GM23248 (cell line): ENCODE measurements at regions not wholly inside any gene's neighbourhood (a gene's known extent, or its start where the extent isn't known, plus 50 kb on each side); places are given as distances from the start of the nearest gene placed in this dataset.
A peak's percentile ranks its signal among the peaks of the same experiment; 100 is the strongest.

Experiments
- DNase-seq: peaks from one replicate; pipeline ENCODE4 v3.0.0-alpha.2; 2015
- H2AFZ ChIP-seq: fragments of 200-600 bp; sonication (generic); 2 replicates; pipeline ENCODE4 v1.6.1; 2016; ENCODE audit warnings: antibody characterized with exemption
- H3F3A ChIP-seq: fragments of 200-600 bp; sonication (generic); 2 replicates; pipeline ENCODE4 v1.6.1; 2016; ENCODE audit warnings: mild to moderate bottlenecking, antibody characterized with exemption, mixed run types; ENCODE audit not compliant: insufficient read depth
- H3K27ac ChIP-seq: fragments of 200-600 bp; sonication (generic); 2 replicates; pipeline ENCODE4 v1.5.1; 2016; ENCODE audit warnings: mild to moderate bottlenecking
- H3K27me3 ChIP-seq: fragments of 200-600 bp; sonication (generic); replicated peaks from 2 replicates; pipeline ENCODE4 v1.6.1; 2016; ENCODE audit warnings: mild to moderate bottlenecking; ENCODE audit not compliant: insufficient read depth
- H3K36me3 ChIP-seq: fragments of 200-600 bp; sonication (generic); 2 replicates; pipeline ENCODE4 v1.6.1; 2016; ENCODE audit warnings: low read depth, mild to moderate bottlenecking
- H3K4me1 ChIP-seq: fragments of 200-600 bp; sonication (generic); 2 replicates; pipeline ENCODE4 v1.6.1; 2016; ENCODE audit warnings: mild to moderate bottlenecking; ENCODE audit not compliant: insufficient read depth
- H3K4me2 ChIP-seq: fragments of 200-600 bp; sonication (generic); one replicate; pipeline ENCODE4 v1.6.1; 2016; ENCODE audit warnings: mild to moderate bottlenecking; ENCODE audit not compliant: unreplicated experiment
- H3K4me3 ChIP-seq: fragments of 200-600 bp; sonication (generic); 2 replicates; pipeline ENCODE4 v1.5.1; 2016; ENCODE audit warnings: mild to moderate bottlenecking
- H3K79me2 ChIP-seq: fragments of 200-600 bp; sonication (generic); 2 replicates; pipeline ENCODE4 v1.6.1; 2016; ENCODE audit warnings: mild to moderate bottlenecking; ENCODE audit not compliant: insufficient read depth
- H3K9ac ChIP-seq: fragments of 200-600 bp; sonication (generic); 2 replicates; pipeline ENCODE4 v1.6.1; 2016; ENCODE audit warnings: mild to moderate bottlenecking
- H3K9me2 ChIP-seq: fragments of 200-600 bp; sonication (generic); 2 replicates; pipeline ENCODE4 v1.6.1; 2016; ENCODE audit warnings: mixed run types, mild to moderate bottlenecking, moderate library complexity; ENCODE audit not compliant: insufficient read depth
- H3K9me3 ChIP-seq: fragments of 200-600 bp; sonication (generic); one replicate; pipeline ENCODE4 v1.6.1; 2017; ENCODE audit warnings: low read depth
- H4K20me1 ChIP-seq: fragments of 200-600 bp; sonication (generic); 2 replicates; pipeline ENCODE4 v1.6.0; 2016; ENCODE audit not compliant: insufficient read depth
- EZH2 ChIP-seq: fragments of 200-600 bp; sonication (generic); IDR thresholded peaks from 2 replicates; pipeline ENCODE4 v1.6.1; 2018; ENCODE audit warnings: antibody characterized with exemption, mild to moderate bottlenecking; ENCODE audit not compliant: insufficient read depth, poor library complexity, severe bottlenecking
- EZH2phosphoT487 ChIP-seq: fragments of 200-600 bp; sonication (generic); IDR thresholded peaks from 2 replicates; pipeline ENCODE4 v1.6.1; 2018; ENCODE audit warnings: antibody characterized with exemption, moderate library complexity, mild to moderate bottlenecking, low read depth; ENCODE audit not compliant: insufficient read depth
- WGBS, 2 experiments: methylation state at CpG; one replicate each; pipeline ENCODE4 v1.1.6; 2015 to 2017; ENCODE audit warnings: low lambda C conversion rate in 2 of 2, low coverage in 1 of 2; ENCODE audit errors: missing lambda C conversion rate in 2 of 2; 5-methylcytosine and 5-hydroxymethylcytosine counted together
- in situ Hi-C: fragments of 300-500 bp; cut with MboI; formaldehyde crosslinking; loops from 2 replicates; pipeline ENCODE4 v1.15.0; 2020

DNA sequence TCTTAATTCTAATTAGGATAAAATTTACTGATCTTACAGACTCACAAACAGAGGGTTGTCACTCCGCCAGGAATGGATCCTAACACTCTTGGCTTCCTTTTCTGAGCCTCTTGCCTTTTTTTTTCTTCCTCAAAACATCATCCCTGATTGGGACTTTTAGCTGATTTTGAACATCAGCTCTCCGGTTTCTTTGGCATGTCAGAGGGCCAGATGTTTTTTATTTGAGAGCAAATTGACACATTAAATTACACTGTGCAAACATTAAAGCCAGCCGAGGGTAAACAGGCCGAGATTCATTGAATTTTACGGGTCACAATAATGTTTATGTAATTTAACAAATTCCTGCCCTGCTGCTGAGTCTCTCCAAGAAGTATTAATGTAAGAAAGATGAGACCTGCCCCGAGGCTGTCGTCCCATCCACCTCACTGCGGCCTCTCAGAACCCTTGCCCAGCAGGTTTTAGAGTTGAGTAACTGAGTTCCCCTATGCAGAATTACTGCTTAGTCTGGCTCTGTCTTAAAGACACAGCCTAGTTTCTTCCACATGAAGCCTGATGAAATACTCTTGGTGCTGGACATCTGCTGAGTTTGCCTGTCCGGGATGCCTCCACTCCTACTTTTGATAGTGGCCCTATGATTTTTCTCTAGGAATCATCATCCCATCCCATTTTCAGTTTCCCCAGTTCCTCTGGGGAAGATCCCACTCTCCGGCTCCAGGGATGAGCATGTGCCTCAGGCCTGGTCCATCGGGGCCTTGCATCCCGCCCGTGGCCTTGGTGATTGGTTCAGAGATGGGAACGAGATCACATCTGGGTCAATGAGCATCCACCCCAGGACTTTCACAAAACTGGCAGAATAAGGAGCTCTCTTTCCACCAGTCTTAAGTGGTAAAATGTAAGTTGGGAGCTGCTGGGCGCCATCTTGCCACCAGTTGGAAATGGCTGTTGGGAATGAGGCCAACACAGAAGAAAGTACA is 226.6 kb upstream of the TLE3 start:
- H2AFZ ChIP-seq = peak overlapping the region; percentile 51
- H3K9ac ChIP-seq = peak overlapping the region; percentile 4; the same call in 1 of the 2 replicates
- no peaks in the 10 kb centered on the region for H3K79me2 ChIP-seq
- H3K9me2 ChIP-seq = no peaks in the 10 kb centered on the region
- H3K4me2 ChIP-seq = peak overlapping the region; percentile 48
- no peaks in the 10 kb centered on the region for H3K36me3 ChIP-seq
- peak overlapping the region; percentile 4; the same call in 1 of the 2 replicates for H3K4me3 ChIP-seq
- no peak for TF ChIP-seq EZH2phosphoT487
- no peak for TF ChIP-seq EZH2
- no peaks in the 10 kb centered on the region for H3K9me3 ChIP-seq
- peaks cover 53% of the 10 kb centered on the region for H3K4me1 ChIP-seq
- H4K20me1 ChIP-seq = no peaks in the 10 kb centered on the region
- in situ Hi-C loops = no loop called here
- H3K27me3 ChIP-seq = no peaks in the 10 kb centered on the region
- peaks cover 60% of the 10 kb centered on the region for H3F3A ChIP-seq
- peak; percentile 81 for DNase-seq
- WGBS, 2 experiments = 40 to 42% methylated on average over 15 of the region's 15 CpGs
- peak overlapping the region; percentile 37 for H3K27ac ChIP-seq

DNA sequence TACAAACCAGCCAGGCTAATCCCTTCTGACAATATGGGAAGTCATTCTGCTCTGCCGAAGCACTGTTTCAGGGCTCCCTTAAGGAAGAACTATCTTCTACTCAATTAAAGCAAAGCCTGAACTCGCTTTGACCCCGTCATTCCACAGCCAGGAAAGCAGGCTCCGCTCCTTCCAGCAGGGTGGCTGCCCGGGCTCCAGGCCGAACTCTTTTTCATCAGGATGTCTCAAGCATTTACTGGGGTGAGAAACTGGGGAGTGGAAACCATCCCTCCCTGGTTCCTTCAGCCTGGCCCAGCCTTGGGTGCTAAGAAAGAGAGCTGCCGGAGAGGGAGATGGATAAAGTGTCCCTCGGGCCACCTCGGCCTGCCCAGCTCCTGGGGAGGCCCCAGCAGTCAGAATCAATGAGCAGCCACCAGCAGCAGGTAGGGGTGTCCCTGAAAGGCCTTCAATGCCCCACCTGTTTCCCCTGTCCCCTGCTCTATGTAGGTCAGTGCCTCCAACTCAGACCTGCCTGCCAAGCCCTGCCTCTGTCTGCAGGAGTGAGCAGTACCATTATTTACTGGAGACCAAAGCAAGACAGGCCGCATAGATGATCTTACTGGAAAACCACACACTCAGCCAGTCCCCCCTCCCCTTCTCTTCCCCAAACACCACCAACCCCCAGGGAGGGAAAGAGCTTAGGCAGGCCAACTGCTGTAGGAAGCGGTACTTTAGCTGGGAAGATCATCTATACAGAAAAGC is 225.6 kb upstream of the TLE3 start:
- H3K27ac ChIP-seq = peak overlapping the region; percentile 37
- peak; percentile 73 for DNase-seq
- no peaks in the 10 kb centered on the region for H4K20me1 ChIP-seq
- peaks cover 57% of the 10 kb centered on the region for H3K4me1 ChIP-seq
- no peaks in the 10 kb centered on the region for H3K79me2 ChIP-seq
- peak overlapping the region; percentile 48 for H3K4me2 ChIP-seq
- H3K27me3 ChIP-seq = no peaks in the 10 kb centered on the region
- peak overlapping the region; percentile 4; the same call in 1 of the 2 replicates for H3K9ac ChIP-seq
- TF ChIP-seq EZH2phosphoT487 = no peak
- TF ChIP-seq EZH2 = no peak
- WGBS, 2 experiments = 23 to 29% methylated on average over 11 of the region's 11 CpGs
- H3K9me2 ChIP-seq = no peaks in the 10 kb centered on the region
- H2AFZ ChIP-seq = peak overlapping the region; percentile 51
- no peaks in the 10 kb centered on the region for H3K36me3 ChIP-seq
- in situ Hi-C loops = no loop called here
- H3K9me3 ChIP-seq = no peaks in the 10 kb centered on the region
- H3K4me3 ChIP-seq = 0 out of 2 replicates have a peak overlapping the region, but pooled peaks have one; percentile 4
- H3F3A ChIP-seq = peaks cover 56% of the 10 kb centered on the region

DNA sequence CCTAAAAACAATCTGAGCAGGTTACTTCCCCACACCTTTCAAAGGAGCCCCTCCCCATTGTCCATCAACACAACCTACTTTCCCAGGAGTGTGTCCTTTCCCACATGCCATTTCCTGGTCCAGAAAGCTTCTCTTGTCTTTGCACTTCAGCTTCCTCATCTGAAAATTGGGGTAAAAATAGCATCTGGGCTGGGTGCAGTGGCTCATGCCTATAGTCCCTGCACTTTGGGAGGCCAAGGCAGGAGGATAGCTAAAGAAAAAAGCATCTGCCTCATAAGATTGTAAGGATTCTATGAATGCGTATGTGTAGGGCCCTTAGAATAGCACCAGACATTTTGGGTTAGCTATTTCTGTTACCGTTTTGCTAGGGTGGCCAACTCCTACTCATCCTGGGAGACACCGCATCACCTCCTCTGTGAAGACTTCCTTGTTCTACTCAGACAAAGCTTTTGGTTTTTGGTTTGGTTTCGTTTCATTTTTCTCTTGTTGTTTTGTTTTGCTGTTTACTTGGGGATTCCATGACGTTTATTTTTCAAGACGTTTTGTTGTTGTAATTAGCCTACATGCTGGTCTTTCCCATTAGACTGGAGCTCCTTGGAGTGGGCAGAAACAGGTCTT is 224.4 kb upstream of the TLE3 start:
- H3K36me3 ChIP-seq = no peaks in the 10 kb centered on the region
- H3K4me3 ChIP-seq = no peak overlapping the region
- in situ Hi-C loops = no loop called here
- TF ChIP-seq EZH2phosphoT487 (no peak), EZH2 (no peak)
- H2AFZ ChIP-seq = no peak overlapping the region
- H3K9ac ChIP-seq = no peak overlapping the region
- H3K79me2 ChIP-seq = no peaks in the 10 kb centered on the region
- no peak for DNase-seq
- H3K4me1 ChIP-seq = peaks cover 49% of the 10 kb centered on the region
- H3K4me2 ChIP-seq = no peak overlapping the region
- 97 to 98% methylated on average over 6 of the region's 6 CpGs for WGBS, 2 experiments
- H4K20me1 ChIP-seq = no peaks in the 10 kb centered on the region
- peaks cover 45% of the 10 kb centered on the region for H3F3A ChIP-seq
- no peaks in the 10 kb centered on the region for H3K9me2 ChIP-seq
- H3K27me3 ChIP-seq = no peaks in the 10 kb centered on the region
- H3K9me3 ChIP-seq = no peaks in the 10 kb centered on the region
- H3K27ac ChIP-seq = no peak overlapping the region

DNA sequence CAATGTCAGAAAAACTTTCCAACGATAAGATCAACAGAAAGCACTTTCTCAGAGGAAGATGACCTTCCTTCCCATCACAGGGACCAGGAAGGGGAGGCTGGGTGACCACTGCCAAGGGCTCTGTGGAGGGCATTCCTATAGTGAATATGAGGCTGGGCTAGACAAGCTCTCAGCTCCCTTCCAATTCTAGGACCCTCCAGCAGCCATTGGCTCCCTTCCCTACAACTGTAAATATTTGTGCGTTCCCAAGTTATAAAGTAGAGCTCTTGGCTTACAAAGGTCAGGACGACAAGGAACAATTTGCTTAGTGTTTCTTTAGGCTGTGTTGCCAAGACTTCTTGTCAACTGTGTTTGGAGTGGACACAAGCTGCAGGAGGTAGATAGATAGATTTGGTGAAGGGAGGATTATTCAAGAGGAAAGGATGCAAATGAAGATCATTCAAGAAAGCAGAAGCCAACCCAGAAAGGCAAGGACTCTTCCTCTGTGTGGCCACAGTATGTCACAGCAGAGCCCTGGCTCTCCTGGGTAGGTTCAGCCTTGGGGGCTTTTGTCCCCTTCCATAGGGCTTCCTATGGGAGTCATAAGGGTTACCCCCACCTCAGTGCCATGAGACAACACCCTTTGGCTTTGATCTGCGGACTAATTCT is 223.6 kb upstream of the TLE3 start:
- Histone ChIP-seq H3K79me2 (no peaks in the 10 kb centered on the region), H3F3A (peaks cover 42% of the 10 kb centered on the region), H3K9me2 (no peaks in the 10 kb centered on the region), H3K4me3 (no peak overlapping the region), H4K20me1 (no peaks in the 10 kb centered on the region), H3K9me3 (no peaks in the 10 kb centered on the region), H3K36me3 (no peaks in the 10 kb centered on the region), H3K4me1 (peaks cover 50% of the 10 kb centered on the region), H3K9ac (no peak overlapping the region), H3K27me3 (no peaks in the 10 kb centered on the region), H3K4me2 (no peak overlapping the region), H2AFZ (no peak overlapping the region), H3K27ac (no peak overlapping the region)
- TF ChIP-seq EZH2 (no peak), EZH2phosphoT487 (no peak)
- DNase-seq = no peak
- in situ Hi-C loops = no loop called here
- WGBS, 2 experiments = 79 to 82% methylated on average over 4 of the region's 4 CpGs
